GM18867 (cell line): ENCODE measurements at regions not wholly inside any gene's neighbourhood (a gene's known extent, or its start where the extent isn't known, plus 50 kb on each side); places are given as distances from the start of the nearest gene placed in this dataset.

ENCODE experiments used
- ATAC-seq: cut with Tn5 transposase; IDR thresholded peaks from one replicate; pipeline ENCODE4 v1.9.1; 2021; ENCODE audit warnings: mild to moderate bottlenecking, moderate library complexity; ENCODE audit not compliant: unreplicated experiment

DNA sequence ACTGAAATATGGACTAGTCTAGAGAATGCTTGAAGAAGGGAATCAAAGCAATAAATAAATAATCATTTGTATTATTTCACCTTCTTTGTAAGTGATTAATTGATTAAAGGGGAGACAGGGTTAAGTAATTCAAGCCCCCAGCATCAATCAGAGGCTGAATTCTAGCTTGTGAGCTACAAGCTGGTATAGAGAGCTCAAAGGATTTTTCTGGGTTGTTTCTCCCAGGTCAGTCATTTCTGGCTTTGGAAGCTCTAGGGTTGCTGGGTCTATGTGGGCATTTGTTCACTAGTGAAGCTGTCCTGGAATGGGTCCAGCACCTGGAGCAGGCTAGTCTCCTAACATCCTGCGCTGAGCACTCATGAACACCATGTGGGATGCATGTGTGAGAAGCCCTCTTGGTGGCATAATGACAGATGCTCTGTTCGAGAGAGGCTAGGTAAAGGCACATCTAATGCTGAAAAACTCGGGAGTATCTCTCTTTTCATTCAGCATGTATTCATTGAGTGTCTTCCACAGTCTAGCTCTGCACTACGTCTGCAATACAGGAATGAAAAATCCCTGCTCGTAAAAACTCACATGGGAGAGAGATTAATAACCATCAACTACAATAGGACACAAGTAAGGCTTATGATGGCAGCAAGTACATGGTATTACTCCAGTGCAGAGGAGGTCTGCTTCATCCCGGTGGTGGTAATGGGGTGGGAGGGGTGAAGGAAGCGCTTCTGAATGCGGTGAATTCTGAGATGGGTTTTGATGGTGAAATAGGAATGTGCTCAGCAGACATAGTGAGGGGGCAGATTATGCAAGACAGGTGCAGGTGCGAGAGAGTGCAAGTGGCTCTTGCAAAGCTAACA is 68.0 kb upstream of the NRP1 start:
- no peak for ATAC-seq

- no peak for ATAC-seq
Measured at GRCh38 chr10:33401300-33401699, 66.8 kb upstream of the NRP1 start.

DNA sequence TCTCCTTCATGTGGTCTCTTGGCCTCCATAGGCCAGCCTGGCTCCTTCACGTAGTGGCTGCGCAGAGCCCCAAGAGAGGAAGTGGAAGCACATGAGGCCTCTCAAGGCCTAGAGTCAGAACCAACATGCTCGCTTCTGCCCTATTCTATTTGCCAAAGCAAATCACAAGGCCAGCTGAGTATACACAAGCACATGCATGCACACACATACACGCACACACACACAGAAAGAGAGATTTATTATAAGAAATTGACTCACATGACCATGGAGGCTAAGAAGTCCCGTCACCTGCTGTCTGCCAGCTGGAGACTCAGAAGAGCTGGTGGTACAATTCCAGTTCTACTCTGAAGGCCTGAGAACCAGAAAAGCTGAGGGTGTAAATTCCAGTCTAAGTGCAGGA is 64.3 kb upstream of the NRP1 start:
- ATAC-seq, result no peak

- ATAC-seq, result no peak
Measured at GRCh38 chr10:33396938-33397337, 62.5 kb upstream of the NRP1 start.

DNA sequence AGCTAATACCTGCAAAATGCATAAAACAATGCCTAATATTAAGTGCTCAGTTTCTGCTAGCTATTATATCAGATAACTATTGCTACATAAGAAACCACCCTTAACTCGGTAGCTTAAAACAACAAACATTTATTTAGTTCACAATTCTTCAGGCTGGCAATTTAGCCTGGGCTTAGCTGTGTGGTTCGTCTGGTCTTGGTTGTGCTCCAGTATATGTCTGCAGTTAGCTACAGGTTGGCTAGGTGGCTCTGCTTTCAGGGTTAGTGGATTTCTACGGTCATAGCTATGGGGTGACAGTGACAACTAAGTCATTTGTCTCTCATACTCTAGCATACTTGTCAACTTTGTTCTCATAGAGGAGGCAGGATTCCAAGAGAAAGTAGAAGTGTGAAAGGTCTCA is 61.8 kb upstream of the NRP1 start:
- ATAC-seq, result no peak

DNA sequence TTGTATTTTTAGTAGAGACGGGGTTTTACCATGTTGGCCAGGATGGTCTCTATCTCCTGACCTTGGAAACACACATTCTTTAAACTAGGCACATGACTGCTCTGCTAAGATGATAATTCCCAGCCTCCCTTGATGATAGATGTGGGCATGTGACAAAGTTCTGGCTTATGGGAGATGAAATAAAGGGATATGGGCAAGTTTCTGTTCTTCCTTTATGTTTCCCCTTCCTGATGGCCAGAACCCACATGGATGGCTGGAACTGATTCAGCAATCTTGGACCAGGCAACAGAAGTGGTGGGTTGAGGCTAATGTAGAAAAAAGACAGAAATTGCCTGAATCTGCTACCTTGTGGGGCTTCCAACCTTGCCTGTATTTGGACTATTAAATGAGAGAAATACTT is 60.7 kb upstream of the NRP1 start:
- ATAC-seq, result no peak

DNA sequence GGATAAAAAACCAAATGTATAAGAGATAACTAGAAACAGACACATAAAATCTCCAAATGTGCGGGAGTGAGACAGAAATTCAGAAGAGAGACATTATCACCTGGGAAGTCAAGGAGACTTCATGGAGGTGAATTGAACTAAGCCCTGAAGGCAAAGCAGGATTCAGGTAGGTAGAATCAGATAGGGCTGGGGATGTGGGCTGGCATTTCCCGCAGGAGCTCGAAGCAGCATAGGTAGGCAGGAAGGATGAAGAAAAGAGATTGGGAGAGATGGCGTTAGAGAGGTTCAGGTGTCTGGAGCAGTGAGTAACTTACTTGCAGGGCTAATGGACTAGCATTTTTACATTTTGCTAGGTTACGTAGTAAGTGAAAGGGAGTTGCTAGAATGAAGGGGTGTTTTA is 58.2 kb upstream of the NRP1 start:
- no peak for ATAC-seq

- no peak for ATAC-seq
Measured at GRCh38 chr10:33391611-33392465, 57.4 kb upstream of the NRP1 start.

GRCh38 chr10:33390046-33390445 is 55.6 kb upstream of the NRP1 start:
- ATAC-seq, result no peak

GRCh38 chr10:33388785-33389184 is 54.3 kb upstream of the NRP1 start:
- ATAC-seq, result no peak

DNA sequence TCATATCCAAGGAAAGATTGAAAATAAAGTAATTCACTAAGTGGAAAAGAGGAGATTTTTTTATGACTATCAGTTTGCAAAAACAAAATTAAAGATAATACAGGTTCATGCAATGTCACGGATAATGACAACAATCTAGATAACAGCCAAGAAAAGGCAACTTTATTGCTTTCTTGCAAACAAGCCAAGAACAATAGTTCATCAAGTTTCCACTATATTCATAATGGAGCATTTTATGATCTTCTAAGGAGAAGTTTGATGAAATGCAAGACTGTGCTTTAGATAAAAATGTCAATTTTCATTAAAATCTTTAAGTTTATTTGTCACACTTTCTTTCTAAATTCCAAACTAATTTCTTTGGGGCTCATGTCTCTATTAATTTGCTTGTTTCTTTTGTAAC is 53.9 kb upstream of the NRP1 start:
- no peak for ATAC-seq

DNA sequence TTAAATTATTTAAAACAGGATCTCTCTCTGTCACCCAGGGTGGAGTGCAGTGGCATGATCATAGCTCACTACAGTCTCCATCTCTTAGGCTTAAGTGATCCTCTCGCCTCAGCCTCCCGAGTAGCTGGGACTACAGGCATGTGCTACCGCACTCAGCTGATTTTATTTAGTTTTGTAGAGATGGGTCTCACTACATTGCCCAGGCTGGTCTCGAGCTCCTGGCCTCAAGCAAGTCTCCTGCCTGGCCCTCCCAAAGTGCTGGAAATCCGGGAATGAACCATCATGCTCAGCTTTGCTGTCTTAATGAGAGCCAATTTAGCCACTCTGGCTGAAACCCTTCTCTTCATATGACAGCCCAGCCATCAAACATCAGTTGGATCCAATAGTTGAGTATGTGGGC is 53.3 kb upstream of the NRP1 start:
- ATAC-seq, result no peak

DNA sequence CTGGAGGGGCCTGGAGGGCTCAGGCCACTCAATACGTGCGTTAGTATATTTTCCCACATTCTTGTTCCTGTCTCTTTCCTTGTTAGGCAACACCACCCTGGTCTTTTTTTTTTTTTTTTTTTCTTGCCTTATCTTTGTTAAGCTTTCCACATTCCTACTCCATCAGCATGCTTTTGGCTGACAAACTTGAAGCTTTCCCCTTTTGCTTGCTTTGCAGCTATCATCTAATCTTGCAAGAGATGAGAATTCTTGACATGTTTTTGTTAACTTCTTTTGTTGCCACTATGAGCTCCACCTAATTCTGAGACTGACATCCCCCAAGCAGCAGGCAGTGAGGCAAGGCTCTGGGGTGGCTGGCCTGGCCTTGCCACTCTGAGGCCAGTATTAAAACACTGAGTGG is 52.5 kb upstream of the NRP1 start:
- ATAC-seq, result no peak

- ATAC-seq, result no peak
Measured at GRCh38 chr10:33385686-33386085, 51.2 kb upstream of the NRP1 start.

- ATAC-seq, result no peak
Measured at GRCh38 chr10:33385015-33385414, 50.5 kb upstream of the NRP1 start.
